Vagina (tissue), 2 donors: ENCODE measurements at regions not wholly inside any gene's neighbourhood (a gene's known extent, or its start where the extent isn't known, plus 50 kb on each side); places are given as distances from the start of the nearest gene placed in this dataset.

Experiments used
- CTCF ChIP-seq, 3 experiments: fragments of 450-650 bp in 2 of 3; fragments of 200-600 bp in 1 of 3; sonication (generic) in 1 of 3; IDR thresholded peaks; one replicate each; pipeline ENCODE4 v1.5.1; 2017 to 2019; ENCODE audit warnings: antibody characterized with exemption in 3 of 3, mild to moderate bottlenecking in 2 of 3, moderate library complexity in 2 of 3
- POLR2A ChIP-seq, 2 donors: fragments of 450-650 bp; IDR thresholded peaks; one replicate each; pipeline ENCODE4 v1.6.1; 2017; ENCODE audit warnings: antibody characterized with exemption in 2 of 2, mild to moderate bottlenecking in 2 of 2, moderate library complexity in 2 of 2
- POLR2AphosphoS5 ChIP-seq, 2 donors: sonication (generic); formaldehyde crosslinking; IDR thresholded peaks; one replicate each; pipeline ENCODE4 v1.9.0; 2017; ENCODE audit warnings: antibody characterized with exemption in 2 of 2, mild to moderate bottlenecking in 2 of 2, low read depth in 1 of 2; ENCODE audit not compliant: insufficient read depth in 1 of 2

GRCh38 chr7:96636342-96636860 lies 73.2 kb downstream of the SEM1 start:
- no peak for TF ChIP-seq CTCF (IDR thresholded peaks at IDR 0.05)
- no peak for TF ChIP-seq POLR2A (IDR thresholded peaks at IDR 0.05)
- TF ChIP-seq POLR2AphosphoS5 (IDR thresholded peaks at IDR 0.05; ENCODE audit: insufficient read depth in 1 of 2, low read depth in 1 of 2): no peak
